Pulmonary artery endothelial cell (primary cell): ENCODE measurements at regions not wholly inside any gene's neighbourhood (a gene's known extent, or its start where the extent isn't known, plus 50 kb on each side); places are given as distances from the start of the nearest gene placed in this dataset.

Experiments used
- DNase-seq: peaks from one replicate; pipeline ENCODE4 v3.0.0-alpha.2; 2011; ENCODE audit warnings: low read depth, low spot score

DNA sequence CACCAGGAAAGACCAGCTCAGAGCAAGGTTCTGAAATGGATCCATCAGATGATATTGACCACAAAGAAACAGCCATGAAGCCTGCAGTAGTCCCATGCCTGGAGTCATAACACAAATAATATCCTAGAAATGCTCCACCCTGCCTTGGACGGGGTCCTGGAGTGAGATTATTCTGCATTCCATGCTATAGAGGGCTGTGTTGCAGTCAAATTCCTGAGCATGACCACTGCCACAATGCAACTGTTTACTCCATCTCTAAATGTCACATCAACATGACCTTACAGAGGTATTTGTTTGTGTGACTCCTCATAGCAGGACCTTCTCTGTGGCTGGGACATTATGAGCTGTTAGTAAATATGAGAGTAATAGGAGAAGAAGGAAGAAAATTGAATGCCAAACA lies 257.5 kb upstream of the TCF21 start:
- no peak for DNase-seq

DNA sequence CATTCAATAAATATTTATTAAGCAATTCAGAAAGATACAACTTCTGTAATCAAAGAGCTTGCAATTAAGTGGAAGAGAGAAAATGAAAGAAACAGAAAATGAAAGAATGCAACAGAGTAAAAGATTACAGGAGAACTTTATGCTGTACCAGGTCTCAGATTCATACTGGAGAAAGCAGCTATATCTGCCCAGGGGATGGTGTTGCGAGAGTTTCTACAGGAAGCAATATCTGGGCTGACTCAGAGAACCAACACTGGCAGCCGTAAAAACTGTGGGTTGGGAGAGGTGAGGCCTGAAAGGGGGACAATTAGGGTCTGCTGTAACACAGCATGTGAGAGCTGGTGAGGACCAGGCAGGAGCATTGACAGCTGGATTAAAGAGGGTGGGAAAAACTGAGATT lies 256.7 kb upstream of the TCF21 start:
- DNase-seq: no peak

DNA sequence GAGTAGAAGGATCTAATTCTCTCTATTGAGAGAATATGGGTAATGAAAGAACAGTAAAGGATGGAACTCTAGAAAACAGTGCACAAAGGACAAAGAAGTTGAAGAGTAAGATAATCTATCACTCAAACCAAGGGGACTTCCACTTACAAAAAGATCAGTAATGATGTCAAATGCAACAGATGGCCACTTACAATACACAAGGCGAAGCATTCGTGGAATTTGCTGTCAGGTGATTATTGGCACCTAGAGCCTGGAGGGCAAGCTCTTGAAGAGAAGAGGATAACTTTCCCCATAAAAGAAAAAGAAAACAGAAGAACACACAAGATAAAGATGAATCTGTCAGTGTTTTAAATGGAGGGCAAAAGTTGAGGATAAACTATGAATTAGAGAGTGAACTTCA lies 256.0 kb upstream of the TCF21 start:
- DNase-seq: no peak

DNA sequence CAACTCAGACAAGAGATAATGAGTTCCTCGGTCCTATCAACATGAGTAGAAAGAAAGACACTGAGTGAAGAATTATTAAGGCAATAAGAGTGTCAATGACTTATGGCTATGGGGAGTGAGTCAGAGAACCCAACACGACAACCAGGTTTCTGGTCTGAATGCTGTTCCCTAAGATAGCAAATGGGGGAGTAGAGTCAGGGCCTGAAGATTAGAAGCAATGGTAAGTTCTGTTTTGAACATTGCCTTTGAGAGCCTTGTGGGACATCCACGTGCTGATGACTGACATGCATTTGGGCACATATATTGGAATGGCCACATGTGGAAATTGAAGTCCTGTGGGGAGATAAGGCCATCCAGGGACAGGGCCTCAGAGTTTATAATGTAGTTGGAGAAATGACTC lies 254.4 kb upstream of the TCF21 start:
- DNase-seq: no peak

DNA sequence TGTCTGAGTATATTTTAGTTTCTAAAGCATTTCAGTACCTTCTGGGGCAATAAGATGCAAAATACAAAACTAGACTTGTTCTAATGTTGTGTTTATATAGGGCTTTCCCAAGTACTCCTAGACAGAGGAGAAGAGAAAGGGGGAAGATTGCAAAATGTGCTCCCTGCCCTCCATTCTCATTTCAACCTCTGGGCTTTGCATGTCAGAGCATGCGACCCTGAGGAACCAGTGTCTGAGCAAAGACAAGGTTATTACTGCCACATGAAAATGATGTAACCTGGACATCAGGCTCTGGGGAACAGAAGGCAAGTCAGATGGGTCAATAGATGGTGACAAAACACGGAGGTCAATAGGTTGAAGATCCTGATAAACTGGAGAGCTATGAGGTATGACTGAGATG lies 253.5 kb upstream of the TCF21 start:
- no peak for DNase-seq

DNA sequence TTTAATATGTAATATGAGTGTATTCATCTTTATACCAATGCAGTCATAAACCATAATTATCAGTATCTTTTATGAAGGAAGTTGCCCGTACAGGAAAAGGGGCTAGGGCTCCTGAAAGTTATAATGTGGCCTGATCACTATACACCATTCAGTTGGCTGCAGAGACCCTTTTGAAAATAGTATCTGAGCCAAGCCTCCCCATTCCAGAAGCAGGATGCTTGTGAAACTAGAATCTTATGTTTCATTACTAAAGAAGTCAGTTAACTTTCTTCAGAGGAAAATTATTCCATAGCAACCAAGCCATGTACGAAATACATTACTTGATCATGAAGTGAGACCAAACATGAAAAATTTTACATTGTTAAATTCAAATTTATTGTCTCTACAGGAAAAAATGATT lies 251.5 kb upstream of the TCF21 start:
- DNase-seq: no peak

DNA sequence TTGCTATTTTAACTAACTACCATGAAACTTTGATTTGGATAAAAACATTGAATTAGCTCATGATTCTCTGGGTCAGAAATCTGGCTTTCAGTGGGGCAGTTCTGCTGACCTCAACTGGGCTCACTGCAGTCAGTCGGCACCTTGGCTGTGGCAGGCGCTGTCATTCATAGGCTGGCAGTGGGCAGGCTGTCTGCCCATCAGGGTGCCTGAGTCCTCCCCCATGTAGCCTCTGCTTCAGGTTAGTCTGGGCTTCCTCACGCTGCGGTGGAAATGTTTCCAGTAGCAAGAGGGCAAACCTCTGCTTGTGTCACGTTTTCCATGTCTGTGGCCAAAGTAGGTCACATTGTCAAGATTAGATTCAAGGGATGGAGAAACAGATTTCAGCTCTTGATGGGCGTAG lies 251.0 kb upstream of the TCF21 start:
- DNase-seq: no peak

DNA sequence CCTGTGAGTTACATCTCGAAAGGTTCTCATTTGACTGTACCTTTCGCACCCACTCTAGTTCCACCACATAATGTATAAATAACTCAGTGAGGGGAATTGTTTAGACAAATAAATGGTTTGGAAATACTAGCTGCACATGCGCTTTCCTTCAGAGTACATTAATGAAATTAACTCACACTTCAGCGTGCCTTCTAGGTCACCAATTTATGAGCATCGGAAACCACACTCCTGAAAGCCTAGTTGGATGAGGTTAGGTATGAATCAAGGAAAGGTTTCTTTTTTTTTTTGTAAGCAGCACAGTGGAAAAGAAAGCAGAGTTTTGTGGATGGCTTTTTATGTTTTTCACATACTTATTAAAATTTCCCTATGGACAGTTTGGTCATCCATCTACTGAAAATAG lies 247.8 kb upstream of the TCF21 start:
- DNase-seq: no peak

DNA sequence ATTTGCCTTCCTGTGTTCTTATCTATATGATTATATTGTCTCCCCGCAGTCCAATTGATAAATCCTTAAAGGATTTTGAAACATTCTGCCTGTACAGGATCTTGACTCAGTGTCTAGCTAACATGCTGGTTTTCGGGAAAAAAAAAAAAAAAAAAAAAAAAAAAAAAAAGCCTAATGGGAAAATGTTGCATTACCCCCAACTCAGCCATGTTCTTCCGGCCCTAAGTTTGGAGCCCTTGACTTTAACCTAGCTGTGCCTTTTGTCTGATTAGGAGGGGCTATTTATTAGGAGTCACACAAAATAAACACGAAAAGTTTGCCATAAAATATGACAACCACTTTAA lies 244.4 kb upstream of the TCF21 start:
- DNase-seq: no peak

DNA sequence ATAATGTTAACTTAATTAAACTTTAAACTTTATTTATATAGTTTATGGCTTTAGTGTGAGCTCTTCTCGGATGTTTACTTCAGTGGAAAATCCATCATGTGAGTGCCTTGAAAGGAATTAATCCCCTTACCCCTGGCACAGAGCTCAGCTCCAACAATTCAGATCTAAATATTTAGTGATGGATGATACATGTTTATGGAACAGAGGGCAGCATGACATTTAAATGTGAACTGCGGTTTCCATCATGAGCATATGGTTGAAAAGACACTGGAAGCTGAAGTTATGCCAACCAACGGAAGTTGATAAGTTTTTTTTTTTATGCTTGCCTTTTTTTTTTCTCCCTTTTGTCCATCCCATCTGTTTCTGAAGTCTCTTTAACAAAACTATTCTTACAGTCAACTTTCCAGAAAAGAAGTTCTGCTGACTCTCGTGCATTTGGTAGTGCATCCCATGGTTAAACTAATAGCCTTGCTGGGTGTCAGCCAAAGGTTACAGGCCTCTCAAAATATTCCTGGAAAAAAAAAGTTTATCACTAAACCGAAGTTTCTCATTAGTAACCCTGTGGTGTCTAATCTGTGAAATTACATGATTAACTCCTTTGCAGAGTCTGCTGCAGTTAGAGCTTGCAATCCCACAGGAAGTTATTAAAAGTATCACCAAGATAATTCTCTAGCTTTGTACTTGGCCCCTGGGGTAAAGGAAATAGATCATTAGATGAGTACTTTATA lies 243.9 kb upstream of the TCF21 start:
- DNase-seq: no peak

DNA sequence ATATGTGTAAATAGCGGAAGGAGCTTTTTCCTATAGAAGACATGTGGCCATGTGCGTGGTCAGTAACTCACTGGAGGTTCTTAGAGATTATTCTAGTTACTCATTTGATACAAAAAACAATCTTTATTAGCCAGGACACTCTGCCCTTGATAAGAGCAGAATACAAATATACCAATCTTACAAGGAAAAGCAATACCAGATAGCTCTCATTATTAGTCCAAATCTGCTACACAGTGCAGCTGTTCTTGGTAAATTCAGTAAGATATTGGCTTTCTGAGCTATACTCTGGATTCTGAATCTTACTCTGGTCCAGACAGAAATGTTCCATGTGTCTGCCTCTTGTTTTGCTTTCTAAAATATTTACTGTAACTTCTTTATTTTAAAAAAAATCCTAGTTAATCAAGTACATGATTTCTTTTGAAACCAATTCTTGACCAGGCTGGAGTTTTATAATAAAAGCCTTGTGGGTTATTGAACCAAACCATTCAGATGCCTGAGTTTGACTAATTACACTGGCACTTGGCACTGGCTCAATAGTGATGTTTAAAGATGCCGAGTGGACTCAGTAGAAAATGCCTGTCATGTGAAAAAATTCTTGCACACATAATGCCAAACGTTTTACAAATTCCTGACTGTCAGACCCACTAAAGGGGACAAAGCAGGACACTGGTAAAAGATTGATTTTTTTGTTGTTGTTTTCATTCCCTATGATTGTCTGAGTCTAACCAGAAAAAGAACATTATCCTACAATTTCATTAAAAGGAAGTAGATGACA lies 242.8 kb upstream of the TCF21 start:
- no peak for DNase-seq

DNA sequence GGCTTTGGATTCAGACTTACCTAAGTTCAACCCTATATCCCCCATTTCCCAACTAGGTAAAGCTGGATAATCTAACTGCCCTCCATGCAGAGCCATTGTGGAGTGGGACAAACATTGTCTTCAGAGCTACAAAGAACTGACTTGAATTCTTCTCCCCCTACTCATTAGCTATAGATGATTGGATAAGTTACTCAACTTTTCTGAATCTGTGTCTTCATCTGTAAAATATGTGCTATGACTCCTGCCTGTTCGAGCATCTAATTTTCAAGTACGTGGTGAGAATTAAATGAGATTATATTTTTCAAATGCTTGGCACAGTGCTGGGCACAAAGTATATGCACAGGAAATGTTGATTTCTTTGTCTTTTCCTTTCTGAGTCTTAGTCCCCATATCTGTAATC lies 240.3 kb upstream of the TCF21 start:
- no peak for DNase-seq

DNA sequence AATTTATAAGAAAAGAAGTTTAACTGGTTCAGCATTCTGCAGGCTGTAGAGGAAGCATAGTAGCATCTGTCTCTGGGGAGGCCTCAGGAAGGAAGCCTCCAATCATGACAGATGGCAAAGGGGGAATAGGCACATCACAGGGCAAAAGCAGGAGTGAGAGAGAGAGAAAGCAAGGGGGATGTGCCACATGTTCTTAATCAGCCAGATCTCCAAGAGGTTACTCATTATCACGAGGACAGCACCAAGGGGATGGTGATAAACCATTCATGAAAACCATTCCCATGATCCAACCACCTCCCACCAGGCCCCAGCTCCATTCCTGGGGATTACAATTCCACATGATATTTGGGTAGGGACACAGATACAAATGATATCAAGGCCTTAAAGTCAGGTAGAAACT lies 217.5 kb upstream of the TCF21 start:
- no peak for DNase-seq

DNA sequence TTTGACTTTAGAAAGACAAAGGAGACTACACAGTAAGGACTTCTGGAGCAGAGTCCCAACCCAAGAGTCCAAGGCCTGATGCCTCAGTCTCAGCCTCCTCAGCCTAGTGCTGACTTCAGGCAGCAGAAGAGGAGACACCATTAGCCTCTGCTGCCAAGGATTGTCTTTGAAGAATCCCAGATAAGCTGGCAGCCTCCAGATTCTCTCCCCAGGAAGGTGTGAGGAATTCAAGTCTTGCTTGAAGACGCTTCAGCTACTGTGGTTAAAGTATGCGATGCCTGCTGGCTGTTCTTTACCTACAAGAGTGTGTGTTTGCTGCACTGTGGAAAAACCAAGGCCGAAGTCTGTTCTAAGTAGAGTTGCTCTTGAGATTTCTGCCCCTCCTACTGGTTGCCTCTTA lies 215.9 kb upstream of the TCF21 start:
- no peak for DNase-seq

DNA sequence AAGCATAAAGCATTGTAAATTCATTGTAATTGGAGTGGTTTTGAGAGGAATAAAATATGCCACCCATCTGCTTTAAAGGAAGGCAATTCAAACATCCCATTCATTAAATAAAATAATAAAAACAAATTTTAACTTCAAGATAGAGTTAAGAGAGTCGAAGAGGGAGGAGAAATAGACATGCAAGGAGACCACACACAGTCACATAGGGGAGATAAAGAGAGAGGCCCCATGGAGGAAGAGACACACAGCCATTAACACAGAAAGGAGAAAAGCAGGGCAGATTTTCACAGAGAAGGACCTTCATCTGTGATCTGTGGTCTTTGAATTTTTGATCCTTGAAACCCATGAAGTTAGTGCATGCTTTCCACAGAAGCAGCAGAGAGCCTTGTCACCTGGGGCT lies 214.3 kb upstream of the TCF21 start:
- DNase-seq: no peak

DNA sequence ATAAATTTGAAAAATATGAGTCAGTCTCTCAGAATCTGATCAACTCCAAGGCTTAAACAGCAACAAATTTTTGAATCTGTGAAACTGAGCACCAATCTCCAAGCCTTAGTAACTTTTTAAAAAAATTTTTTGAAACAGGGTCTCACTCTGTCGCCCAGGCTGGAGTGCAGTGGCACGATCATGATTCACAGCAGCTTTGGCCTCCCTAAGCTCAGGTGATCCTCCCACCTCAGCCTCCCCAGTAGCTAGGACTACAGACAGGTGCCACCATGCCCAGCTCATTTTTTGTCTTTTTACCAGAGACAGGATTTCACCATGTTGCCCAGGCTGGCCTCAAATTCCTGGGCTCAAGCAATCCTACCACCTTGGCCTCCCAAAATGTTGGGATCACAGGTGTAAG lies 207.9 kb upstream of the TCF21 start:
- no peak for DNase-seq

DNA sequence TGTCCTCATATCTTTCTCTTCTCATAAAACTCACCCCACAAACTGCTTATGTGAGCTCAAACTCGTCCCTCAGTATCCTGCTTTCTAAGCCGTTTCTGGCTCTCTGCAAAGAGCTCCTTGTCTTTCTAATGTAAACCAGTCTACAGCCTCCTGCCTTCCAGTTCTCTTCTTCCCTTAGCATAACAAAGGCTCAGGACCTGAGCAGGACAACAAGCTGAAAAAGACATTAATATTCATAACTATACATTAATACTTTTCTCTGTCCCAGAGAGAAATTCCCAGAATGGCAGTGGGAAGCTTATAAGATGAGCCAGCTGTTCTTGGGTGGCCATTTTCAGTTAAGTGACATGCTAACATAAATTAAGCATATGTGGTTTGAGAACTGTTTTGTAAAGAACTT lies 207.0 kb upstream of the TCF21 start:
- no peak for DNase-seq

DNA sequence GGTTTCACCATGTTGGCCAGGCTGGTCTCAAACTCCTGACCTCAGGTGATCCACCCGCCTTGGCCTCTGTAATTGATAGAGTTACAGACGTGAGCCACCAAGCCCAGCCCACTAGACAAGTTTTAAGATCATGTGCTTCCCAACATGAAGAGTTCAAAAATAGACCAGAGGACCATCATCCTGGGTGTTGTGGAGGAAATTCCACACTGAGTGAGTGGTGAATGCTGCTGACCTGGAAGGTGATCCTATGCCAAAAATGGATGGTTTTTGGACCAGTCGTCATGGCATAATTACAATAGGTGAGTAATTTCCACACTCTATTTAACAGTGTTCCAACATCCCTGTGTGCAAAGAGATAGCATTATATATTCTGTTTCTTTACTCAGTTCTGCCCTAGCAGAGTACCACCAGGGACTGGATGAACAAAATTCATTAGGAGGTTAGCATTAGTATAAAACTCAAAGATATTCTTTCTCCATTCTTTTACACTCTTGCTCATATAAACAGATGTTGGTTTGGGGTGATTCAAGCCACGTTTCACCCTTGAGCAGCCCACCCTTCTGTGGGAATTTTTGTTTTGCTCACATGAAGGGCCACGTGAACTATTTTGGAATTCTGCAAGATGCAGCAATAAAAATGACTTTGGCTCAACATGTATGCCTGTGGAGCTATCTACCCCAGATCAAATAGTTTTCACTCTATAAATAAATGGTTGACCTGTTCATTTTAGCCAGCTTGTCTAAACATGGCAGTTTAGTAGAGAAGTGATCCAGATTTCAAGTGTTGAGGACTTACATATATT lies 206.2 kb upstream of the TCF21 start:
- DNase-seq: no peak

DNA sequence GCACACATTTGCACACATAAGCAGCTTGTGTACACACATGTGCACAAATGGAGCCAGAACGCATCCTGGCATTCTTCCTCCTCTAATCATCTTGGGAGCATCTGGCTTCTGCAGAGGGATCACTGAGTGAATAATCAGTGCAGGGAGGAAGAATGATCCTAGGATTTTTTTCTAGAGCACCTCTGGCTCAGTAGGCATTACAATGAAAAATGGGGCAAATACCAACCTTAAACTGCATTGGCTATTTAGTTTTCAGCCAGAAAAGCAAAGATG lies 205.7 kb upstream of the TCF21 start:
- DNase-seq: no peak

DNA sequence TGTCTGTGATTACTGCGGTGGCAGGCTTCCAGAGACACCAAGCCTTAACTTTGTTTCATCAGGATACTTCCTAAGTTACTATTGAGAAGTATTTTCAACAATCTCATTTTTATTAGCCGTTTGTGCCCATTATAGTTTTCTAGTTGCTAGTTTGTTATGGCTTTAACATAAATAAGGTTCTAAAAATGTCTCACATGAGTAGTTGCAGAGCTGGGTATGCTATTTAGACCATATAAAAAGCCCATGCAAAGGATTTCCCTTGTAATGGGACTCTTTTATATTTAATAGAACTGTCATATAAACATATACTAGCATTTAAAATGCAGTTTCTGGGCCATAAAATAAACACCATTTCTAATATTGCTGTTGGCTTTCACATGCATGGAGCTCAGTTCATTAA lies 205.3 kb upstream of the TCF21 start:
- DNase-seq: no peak

DNA sequence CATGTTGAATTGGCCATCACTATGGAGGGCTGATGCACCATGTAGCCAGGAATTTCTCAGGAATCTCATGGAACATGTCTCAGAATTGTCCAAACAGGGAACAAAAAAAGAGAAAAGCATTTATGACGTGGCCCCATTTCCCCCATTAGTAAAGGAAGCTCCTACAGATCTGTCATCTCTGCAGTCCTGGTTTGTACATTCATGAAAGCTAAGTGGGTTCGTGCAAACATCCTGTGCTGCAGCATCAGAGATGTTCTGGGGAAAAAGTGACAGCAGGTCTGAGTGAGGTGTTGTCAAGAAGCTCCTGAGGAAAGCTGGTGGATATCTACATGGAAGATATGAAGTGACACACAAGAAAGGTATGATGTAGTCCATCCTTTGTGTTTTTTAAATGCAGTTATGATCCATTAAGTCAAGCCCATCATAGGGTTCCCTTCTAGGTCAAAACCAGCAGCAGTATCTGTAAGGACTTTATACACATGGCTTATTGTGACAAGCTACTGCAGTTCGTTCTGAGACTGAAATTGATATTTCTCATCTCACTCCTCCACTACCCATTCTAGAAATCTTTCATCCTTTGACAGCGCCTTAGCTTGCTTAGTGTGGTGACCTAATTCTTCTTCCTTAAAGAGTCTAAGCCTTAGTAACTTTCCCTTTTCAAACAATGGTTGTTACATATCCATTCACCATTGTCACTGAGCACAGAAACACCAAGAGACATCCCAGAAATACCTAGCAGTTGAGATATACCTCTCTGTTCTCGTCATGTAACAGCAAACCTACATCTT lies 200.0 kb upstream of the TCF21 start:
- DNase-seq: no peak

DNA sequence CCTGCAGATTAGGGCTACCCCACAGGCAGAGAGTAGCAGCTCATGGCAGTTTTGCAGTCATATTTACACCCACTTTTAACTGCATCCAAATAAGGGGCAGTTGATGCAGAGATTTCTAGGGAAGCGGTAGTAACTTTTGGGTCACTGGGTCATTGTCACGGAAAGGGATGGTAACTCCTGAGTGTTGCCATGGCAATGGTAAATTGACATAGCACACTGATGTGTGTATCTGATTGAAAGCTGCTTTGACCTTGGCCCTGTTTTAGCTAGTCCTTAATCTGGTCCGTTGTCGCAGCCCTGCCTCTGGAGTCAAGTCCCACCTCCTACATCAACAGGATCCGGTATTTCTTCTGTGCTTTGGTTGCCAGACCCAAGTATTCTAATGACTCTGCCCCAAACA lies 199.1 kb upstream of the TCF21 start:
- no peak for DNase-seq
